Sciatic nerve (tissue), 2 donors: ENCODE measurements at regions not wholly inside any gene's neighbourhood (a gene's known extent, or its start where the extent isn't known, plus 50 kb on each side); places are given as distances from the start of the nearest gene placed in this dataset.
A peak's percentile ranks its signal among the peaks of the same experiment; 100 is the strongest.

ENCODE experiments used
- ATAC-seq: fragments of 200-7000 bp; cut with Tn5 transposase; one replicate; pipeline ENCODE4 v1.9.1; 2020; ENCODE audit warnings: mild to moderate bottlenecking, moderate library complexity
- DNase-seq: peaks from one replicate; pipeline ENCODE4 v3.0.0-alpha.2; 2020; ENCODE audit warnings: low spot score
- intact Hi-C: fragments of 100-400 bp; cut with DNase I; formaldehyde crosslinking; loops from one replicate; pipeline ENCODE4 v1.14.2; 2022
- donor health status: DM: no; HTN: no; CAD: no.
- donor health status: DM: no; HTN: no; CAD: no.

DNA sequence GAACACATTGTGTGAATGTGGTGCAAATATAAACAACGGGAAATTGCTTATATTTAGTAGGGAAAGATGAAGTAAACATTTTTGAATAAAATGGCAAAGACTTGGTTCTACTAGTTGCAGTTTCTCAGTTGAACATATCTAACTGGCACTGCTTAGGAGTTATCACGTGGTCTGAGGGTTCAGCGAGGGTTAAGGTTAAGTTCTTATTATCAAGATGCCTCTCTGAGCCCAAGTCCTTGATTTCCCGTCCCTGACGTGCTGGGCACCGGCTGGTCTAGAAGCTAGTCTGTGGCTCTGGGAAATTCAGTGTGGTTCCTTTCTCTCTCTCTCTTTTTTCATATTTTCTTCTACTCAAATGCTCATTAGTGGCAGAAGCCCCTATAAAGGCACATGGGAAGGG lies 81.6 kb upstream of the PITX1 start:
- DNase-seq (no peak), ATAC-seq (no peak)
- intact Hi-C loops: no loop called here

DNA sequence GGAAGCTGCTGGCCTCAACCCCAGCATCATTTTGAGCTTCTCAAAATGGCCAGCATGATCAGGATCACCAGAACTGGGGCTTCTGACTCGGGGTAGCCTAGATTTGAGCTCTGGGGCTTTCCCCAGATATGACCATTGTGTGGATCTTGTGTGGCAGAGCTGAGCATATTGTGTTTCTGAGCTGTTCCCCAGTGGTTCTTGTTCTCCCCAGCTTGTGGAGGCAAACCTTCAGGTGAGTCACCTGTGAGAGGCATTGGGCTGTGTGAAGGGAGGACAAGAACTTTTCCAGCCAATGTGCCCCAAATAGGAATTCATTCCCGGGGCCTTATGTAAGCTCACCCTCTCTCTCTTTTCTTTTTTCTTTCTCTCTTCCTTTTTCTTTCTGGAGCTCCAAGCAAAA lies 80.7 kb upstream of the PITX1 start:
- intact Hi-C loops: no loop called here
- no peak for DNase-seq
- no peak for ATAC-seq

DNA sequence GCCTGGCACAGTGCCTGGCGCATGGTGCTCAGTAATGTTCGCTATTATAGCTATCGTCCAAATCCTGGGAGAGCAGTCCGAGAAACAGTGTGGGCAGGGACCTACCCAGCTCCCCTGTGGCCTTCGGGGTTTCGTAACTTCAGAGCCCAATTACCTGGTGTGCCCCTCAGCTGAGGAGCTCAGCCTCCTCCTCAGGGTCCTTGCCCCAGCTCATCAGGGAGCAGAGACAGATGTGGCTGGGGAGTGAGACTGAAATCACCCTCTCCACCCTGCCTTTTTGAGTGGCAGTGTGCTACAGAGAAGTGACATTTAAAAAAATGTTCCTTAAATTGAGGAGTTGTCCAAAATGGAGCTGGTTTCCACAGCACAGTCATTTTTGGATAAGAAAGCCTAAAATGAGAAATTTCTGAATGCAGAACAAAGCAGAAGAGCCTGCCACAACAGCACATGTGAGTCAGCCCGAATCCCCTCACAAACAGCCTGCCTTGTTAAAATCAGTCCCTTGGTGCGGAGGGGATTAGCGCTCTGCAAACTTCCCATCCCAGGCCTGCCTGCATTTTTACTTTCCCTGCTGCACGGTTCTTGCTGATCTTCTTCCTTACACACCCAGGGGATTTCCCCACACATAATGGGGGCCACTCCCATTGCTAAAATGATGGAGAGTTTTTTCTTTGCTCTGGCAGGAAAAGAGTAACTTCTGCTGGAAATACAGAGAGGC lies 78.1 kb upstream of the PITX1 start:
- no peak for DNase-seq
- intact Hi-C loops: no loop called here

DNA sequence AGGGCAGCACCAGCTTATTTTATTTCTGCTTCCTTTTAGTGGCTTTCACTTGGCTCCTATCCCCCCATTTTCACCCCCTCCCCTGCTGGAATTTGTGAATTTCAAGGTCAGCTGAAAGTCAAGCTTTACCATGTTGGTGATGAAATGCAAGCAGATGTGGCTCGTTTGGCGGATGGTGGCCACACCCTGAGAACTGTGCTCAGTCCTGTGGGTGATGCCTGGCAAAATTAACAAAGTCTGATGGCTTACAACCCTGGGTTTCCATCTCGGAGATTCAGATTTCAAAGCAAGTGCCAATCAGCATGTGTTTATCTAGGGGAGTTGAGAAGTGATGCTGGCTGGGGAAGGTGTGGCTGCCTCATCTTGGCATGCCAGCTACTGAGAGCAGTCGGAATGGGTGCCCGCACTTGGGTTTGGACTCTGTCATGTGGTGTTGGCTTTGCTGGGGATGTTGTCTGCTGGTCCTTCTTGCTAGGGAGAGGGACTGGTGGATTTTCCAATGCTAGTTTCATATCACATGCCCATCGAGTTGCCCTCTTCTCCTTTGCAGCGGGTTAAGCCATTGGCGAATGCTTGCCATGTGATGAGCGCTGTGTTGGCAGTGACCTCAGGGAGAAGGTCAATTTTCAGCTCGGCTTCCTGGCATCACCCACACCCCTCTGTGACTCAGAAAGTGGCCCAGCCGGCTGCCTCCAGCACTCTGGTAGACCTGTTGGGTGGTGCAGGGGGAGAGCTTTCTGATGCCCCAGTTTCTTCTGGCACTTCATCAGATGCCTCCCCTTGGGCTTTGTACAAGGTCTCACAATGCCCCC lies 77.0 kb upstream of the PITX1 start:
- intact Hi-C loops: no loop called here
- ATAC-seq (no peak), DNase-seq (no peak)

More for the DNA sequence above, 78.1 kb upstream of the PITX1 start:
- ATAC-seq: no peak

DNA sequence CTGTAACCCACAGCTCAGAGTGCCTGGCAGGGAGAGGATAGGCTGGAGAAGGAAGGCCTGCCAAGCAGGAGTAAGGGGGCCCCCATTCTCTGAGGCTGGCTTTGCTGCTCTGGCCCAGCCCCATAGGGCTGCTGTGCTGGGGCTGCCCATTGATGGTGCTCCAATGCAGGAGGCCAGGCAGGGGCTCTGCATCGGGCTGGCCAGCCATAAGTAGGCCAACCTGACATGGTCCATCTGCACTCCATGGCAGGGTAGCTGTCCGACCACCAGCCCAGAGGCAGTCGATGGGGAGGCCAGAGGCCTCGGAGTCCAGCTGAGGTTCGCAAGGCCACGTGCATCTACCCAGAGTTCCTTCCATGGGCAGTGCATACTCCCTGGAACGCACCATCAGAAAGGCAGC lies 75.0 kb upstream of the PITX1 start:
- ATAC-seq (no peak), DNase-seq (no peak)
- intact Hi-C loops: no loop called here

DNA sequence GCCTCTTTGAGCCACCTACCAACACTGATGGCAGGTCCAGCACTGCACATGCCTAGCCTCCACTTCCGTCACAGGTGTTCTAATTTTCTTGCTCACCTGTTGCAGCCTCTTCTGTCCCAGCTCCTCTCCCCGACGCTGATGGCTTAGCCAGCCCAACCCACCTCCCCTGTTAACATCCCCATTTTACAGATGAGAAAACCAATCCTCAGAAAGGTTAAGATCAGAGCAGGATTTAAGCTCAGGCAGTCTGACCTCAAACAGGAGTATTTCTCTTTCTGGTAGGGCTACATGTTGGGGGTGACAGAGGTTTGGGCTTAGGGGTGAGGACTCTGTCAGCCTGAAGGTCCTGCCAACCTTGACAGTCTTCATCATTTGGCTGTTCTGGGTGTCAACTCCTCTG lies 74.5 kb upstream of the PITX1 start:
- no peak for DNase-seq
- no peak for ATAC-seq
- intact Hi-C loops: no loop called here

DNA sequence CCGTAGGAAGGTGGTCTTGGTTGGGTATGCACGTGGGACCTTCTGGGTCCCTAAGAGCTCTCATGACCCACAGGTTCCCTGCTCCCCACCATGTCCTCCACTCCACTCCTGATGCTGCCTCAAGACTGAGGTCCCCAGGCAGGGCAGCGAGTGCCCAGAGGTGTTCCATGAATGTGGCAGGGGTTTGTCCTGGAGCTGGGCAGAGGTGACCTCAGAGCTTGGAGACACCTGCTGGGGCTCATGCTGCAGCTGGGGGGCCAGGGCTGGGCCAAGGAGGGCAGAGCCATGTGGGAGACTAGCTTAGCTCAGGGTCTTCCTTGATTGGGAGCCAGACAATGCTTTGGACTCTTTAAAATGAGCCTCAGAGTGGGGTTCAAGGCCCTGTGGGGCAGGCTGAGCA lies 74.0 kb upstream of the PITX1 start:
- intact Hi-C loops: no loop called here
- no peak for ATAC-seq
- DNase-seq: no peak

DNA sequence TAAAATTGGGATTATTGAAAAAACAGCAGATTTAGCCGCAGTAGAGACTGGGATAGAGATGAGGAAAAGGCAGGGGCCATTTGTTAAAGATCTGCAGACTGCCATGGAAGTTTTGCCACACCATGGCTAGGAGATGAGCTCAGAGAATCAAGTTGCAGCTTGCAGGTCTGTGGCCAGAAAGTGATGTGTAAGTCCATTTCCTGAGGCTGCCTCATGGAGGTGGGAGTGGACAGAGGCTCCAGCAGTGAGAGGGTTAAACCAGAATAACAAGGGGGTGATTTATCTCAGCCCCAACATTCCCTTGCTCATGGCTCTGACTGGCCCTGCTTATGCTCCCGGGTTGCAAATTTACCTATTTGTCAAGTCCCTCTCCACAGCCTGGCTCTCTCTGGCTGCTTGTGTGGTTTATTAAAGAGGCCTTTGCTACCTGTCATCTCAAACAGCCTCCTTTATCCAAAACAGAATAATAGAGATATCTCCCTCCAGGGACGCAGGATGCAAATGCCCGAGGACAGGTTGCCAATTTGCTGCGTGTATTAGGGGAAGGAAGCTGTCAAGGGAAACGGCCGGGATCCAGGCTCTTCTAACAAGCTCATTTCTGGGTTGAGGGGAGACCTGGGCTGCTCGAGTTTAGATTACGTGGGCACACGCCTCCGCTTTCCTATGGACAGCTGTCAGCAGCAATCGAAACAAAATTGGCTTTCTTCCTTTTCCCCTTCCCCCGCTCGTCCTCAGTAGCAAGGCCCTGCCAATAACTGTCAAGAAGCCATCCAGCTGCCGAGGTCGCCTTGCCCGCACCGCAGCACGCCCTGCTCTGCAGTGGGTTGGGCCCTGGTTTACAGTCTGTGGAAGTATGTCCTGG lies 72.8 kb upstream of the PITX1 start:
- ATAC-seq (no peak), DNase-seq (no peak)
- intact Hi-C loops: no loop called here

DNA sequence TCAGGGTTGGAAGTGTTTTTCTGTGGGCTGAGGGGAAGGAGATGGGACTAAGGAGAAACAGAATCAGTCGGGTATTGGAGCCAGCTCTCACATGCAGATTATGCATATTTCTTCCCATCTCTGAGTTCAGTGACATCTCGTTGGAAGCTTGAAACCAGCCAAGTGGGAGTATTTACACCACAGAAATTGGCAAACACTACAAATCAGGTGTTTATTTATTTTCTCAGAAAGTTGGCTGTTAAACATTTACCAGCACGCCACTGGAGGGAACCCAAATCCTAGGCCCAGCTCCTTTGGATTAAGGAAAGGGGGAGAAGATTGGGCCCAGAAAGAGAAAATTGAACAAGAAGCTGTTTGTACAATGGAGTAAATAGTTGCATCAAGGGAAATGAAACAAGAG lies 72.1 kb upstream of the PITX1 start:
- ATAC-seq: no peak
- DNase-seq: no peak
- intact Hi-C loops: no loop called here

DNA sequence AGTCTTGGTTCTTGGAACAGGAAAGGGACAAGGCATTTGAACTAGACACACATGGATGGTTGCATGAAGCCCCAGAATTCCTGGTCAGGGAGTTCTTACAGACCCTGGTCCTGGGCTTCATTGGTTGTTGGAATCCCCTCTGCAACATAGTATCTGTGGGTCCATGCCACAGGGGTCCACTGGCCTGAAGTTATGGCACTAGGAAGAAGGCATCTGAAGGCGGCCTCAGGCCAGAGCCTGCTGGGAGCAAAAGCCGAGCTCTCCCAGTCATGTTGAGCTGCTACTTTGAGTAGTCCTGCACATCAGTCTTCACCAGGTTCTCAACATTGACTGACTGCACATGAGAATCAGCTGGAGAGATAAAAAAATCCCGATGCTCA lies 71.1 kb upstream of the PITX1 start:
- DNase-seq: no peak
- no peak for ATAC-seq
- intact Hi-C loops: no loop called here

DNA sequence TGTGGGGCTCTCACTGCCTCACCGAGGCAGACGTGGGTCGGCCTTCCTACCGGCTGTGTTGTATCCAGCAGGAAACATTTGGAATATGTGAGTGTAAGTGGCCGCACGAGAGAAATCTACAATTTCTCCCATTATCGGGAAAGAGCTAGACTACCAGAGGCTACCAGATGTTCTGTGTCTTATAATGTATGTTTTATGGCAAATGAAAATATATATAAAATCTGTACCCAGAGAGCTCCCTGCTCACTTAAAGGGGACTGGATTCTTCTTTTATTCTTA lies 69.5 kb upstream of the PITX1 start:
- no peak for ATAC-seq

DNA sequence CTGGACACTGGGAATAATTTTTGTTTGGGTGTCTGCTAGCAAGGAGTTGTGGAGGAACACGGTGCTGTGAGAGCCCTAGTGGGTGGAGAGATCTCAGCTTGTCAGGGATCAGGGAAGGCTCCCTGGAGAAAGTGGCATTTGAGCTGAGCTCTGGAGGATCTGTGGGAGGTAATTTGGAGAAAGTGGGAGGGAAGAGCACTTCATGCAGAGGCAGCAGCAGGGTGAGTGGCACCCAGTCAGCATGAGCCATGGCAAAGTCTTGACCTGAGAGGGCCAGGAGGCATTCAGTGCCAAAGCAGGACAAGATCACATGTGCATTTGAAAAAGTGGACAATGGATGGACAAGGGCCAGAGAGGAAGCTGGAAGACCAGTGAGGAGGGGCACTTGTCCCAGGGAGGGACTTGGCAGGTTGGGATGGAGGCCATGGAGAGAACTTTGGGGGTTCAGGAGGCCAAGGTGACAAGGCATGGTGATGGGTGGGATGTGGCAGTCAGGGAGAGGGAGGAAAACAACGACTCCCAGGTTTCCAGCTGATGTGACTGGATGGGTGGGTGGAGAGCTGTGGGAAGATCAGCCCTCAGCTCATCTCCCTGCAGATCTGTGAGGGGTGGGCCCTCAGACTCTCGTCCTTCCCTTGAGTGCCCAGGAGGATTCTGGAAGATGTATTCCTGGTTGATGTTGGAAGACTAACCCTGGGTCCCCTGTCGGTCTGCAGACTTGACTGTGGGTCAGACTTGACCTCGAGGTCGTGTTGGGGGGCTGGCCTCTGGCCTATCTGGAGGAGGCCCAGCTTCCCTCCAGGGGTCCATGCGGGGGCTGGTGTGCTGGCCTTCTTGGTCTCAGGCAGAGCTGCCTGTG lies 68.9 kb upstream of the PITX1 start:
- no peak for ATAC-seq
- intact Hi-C loops: no loop called here
- DNase-seq: peak; percentile 13

More for the DNA sequence above, 69.5 kb upstream of the PITX1 start:
- intact Hi-C loops: no loop called here
- DNase-seq: no peak

DNA sequence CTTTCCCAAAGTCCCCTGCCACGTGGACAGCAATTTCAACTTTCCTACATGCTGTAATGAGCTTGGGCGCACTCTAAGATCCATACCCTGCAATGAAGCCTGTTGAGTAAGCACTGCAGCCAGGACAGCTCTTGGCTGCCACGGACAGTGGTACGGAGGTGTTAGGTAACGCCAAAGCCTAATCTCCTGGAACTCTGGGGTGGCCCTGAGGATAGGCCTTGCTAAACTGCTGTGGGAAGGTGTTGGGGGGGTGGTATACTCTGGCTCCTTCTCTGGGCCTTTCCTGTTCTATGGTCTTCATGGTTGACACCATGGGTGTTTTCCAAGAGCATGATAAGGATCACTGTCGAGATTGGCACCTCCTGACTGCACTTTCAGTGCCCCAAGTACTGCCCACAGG lies 66.4 kb upstream of the PITX1 start:
- no peak for ATAC-seq

DNA sequence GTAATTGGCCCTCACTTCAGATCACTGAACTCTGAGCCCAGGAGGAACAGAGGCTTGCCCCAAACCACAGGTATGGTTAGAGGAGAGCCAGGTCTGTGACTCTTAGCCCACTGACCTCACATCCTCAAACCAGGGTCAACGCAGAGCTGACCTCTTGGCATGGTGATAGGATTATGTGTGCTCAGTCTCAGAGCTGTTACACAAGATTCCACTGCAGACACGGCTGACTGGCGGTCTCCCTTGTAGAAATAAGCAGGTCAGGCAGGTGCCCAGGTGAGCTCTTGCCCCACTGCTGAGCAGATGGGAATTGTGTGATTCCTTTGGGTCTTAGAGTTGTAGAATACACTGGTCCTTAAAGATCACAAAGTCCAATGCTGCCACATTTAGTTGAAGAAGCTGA lies 66.0 kb upstream of the PITX1 start:
- intact Hi-C loops: no loop called here
- DNase-seq: no peak
- no peak for ATAC-seq

More for the DNA sequence above, 66.4 kb upstream of the PITX1 start:
- DNase-seq: no peak
- intact Hi-C loops: no loop called here

DNA sequence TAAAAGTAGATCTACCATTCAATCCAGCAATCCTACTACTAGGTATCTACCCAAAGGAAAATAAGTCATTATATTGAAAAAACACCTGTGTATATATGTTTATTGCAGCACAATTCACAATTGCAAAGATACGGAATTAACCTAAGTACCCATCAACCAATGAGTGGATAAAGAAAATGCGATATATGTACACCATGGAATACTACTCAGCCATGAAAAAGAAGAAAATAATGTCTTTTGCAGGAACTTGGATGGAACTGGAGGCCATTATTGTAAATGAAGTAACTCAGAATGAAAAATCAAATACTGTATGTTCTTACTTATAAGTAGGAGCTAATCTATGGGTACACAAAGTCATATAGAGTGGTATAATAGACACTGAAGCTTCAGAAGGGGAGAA lies 63.4 kb upstream of the PITX1 start:
- intact Hi-C loops: no loop called here
- DNase-seq: no peak
- no peak for ATAC-seq

DNA sequence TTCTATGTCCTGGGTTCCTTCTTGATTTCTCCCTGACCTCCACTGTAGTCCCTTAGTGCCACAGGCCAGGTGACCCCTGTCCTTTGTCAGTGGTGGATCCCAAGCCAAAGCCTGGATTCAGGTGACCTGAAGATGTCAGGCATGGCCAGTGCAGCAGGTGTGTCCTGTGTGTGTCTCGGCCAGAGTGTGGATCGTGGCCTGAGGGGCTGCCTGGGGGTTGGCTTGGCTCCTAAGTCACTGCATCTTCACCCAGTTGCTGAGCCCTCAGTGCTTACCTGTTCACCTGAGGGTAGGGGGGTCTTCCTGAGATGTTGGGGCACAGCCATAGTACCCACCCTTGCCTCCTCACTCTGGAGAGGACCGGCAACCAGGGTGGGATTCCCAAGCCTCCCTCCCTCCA lies 61.8 kb upstream of the PITX1 start:
- ATAC-seq (no peak), DNase-seq (no peak)
- intact Hi-C loops: no loop called here

DNA sequence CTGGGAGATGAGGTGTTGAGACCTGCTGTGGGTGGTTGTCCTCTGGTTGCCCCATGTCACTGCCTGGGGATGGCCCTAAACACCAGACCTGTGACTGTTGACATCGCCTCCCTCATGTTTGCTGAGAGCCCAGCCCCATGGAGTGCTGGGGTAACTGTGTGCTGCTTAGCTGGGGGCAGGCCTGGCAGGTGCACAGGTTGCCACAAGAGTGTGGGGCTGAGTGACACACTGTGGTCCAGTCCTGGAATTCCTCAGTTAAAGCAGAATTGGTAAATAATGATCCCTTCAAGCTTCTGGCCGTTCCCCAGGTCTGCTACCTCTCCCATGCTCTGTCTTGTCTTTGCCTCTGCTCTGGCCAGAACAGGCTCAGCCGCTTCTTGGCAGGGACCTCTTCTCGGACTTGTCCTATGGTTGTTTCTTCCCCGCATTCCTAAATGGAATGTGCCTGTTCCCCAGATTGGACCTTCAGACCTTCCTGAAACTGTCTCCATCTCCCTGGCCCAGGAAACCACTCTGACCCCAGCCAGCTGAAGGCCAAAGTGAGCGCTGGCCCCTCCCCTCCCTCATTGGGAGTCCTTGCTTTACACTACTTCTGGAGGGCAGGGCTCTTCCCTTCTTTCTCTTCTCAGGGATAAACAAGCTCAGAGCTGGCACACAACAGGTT lies 61.2 kb upstream of the PITX1 start:
- intact Hi-C loops: no loop called here
- ATAC-seq (peak; percentile 20), DNase-seq (no peak)

DNA sequence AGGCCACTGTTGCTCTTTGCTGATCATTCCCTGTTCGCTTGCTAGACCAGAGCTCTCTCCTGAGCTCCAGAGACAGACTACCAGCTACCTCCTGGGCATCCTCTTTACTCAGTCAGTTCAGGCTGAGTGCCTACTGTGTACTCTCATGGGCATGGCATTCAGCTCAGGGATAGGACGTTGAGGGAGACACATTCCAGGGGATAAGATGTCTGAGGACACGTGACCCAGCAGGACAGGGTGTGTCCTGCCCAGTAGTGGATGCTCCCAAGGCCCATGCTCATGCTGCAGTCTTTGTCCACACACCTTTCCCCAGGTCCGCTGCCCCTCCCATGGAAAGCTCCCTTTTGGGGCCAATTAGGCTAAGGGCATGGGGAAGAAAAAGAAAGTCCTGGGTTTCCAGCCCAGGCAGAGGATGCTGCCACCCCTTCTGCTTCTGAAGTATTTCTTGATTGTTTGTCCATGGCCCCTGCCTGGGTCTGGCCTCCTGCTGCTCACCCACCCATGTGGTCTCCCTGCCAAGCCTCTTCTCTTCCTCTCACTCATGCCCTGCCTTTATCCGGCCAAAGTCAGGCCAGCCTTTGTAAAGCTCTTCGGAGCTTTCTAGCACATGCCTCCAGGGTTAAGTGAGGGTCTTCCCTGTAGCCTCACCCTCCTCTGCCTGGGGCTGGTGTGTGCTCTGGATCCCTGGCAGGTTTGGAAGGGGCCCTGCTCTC lies 60.5 kb upstream of the PITX1 start:
- no peak for ATAC-seq
- intact Hi-C loops: no loop called here
- DNase-seq: peak; percentile 8
